Femur (tissue), 1 donor: ENCODE measurements at regions not wholly inside any gene's neighbourhood (a gene's known extent, or its start where the extent isn't known, plus 50 kb on each side); places are given as distances from the start of the nearest gene placed in this dataset.

Experiments
- DNase-seq: peaks from one replicate; pipeline ENCODE4 v3.0.0-alpha.2; 2017

DNA sequence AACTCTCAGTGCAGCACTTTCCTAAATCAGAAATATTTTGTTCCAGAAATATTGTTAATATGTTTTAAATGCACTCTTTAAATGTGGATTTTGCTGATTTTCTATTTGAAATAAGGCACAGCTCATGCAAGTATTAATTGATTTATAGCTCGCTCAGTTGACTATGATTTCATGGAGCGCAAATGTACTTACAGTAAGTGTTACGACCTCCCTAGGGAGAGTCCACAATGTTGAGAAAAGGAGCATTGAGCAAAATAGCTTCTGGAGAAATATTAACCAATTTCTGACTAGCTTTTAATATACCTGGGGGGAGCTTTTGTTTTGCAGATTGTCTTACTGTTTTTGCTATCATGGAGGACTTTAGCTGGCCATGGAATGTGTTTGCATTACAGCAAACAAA lies 1687.5 kb downstream of the STIM2 start:
- no peak for DNase-seq

DNA sequence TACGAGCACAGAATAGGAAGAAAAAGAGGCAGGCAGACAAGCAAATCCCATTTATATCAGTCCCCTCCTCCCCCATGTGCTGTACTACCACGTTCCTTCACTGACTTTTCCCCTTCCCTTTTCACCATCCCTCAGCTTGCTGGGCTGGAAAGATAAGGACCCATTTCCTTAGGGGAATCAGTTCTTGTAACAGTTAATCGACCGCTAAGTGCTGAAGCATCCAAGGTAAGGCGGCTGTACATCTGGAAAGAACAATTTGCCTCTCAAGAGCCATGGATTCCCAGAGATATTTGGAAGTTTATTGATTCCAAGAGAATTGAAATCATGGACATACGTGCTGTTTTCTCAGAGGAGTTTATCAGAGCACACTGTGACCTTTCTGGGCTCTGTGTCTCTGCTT lies 1688.0 kb downstream of the STIM2 start:
- DNase-seq: no peak

DNA sequence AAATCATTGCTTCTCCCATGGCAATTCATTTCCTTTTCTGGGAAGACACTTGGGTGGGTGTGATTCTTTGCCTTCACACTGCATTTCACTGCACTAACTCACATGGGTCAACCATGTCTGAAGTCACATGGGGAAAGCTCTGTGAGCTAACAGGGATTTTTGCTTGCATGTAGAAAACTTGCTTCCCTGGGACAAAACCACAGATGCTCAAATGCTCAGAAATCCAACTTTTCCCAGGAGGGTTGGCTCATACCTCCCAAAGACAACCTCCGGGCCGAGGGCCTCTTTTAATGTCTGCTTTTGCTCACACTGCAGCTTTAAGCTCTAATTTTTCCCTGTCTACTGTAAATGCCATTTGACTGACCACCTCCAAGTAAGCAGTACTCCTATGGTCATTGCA lies 1695.2 kb downstream of the STIM2 start:
- no peak for DNase-seq

DNA sequence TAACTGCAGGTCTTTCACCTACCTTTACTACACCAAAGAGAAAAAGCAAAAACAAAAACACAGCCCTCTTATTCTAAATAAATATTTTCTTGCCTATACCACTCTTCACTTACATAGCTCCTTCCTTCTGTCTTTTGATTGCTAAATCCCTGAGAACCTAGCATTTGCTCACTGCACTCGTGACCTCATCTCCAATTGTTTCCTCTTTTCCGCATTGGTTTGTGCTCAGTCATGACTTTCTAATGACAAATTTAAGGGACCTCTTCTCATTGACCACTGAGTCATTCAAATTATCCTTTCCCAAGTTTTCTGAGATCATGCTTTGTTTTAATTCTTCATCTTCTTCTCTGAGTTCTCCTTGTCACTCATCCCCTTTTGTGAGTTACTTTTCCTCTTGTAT lies 1697.1 kb downstream of the STIM2 start:
- DNase-seq: no peak

DNA sequence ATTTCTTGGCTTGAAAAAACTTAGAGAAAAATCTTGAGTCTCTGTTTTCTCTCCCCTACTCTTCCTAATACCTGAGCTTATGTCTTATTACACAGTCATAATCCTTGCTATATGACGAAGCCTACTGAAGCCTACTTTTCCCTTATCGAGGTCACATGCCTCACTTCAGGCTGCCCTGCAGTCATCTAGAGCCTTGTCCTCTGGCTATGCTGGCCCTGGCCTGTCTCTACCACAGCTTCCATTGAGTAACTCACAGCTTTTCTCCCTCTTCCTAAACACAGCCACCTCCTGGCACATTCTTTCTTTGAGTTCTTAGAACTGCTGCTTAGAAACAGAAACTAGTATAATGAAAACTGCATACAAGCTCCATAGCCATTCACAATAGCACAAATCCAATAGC lies 1698.3 kb downstream of the STIM2 start:
- no peak for DNase-seq

DNA sequence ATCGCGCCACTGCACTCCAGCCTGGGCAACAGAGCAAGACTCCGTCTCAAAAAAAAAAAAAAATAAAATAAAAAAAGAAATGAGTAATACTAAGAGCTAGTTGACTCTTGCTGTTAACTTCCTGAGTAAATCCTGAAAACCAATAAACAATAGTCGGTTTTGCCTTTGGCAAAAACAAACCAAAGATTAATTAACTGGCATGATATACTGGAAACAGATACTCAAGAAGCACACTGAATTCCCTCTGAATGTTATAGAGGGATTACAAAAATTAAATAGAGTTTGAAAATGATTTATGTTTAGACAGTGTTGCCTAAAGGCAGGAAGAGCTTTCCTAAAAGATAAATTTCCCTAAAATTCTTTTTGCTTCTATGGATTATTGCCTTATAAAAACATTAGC lies 1702.3 kb downstream of the STIM2 start:
- DNase-seq: no peak

DNA sequence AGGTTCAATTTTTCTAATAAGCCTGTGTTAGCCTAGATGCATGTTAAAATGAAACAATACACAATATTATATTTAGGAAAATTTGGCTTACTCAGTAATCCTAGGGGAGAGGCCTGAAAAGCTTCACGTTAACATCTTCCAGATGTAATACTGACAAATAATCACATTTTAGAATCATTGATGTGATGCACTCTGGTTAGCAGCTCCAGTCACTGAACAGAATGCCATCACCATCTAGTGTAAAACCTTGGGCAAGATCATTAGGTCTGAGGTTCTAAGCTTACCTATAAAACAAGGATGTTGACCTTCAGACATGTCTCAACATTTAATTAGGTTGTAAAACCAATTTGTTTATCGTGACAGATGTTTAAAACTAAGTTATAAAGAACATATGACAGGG lies 1704.8 kb downstream of the STIM2 start:
- DNase-seq: no peak

DNA sequence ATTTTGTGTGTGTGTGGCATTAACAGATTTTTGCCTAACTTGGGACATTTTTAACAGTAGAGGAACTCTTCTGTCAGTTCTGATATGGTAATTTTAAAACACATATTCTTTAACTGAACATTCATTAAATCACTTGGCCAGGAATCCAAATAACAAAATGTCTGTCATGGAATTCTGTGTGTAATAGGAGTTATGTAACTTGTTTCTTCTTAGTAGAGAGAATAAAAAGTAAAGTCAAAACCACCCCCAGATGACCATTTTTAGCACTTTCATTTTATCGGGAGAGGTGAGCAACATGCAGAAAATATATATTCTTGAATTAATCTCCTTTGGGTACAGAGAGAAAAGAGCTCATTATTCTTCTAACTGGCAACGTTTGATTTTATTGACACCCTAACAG lies 1740.3 kb downstream of the STIM2 start:
- DNase-seq: no peak

DNA sequence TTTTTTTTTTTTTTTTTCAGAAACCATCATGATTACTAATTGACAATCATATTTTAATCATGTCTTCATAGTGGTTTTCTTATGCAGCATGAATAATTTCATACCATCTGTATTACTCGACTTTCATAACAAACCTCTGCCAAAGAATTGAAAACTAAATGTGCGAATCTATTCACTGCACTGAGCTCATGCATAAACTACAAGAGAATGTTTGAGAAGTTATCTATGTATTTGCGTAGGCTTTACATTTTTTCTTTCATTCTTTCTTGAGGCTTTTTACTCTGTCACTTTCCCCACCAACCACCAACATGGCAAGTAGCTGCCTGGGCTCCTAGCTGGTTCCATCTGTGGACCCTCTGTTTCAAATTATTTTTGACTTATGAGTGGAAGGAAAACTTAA lies 1761.0 kb downstream of the STIM2 start:
- DNase-seq: no peak

DNA sequence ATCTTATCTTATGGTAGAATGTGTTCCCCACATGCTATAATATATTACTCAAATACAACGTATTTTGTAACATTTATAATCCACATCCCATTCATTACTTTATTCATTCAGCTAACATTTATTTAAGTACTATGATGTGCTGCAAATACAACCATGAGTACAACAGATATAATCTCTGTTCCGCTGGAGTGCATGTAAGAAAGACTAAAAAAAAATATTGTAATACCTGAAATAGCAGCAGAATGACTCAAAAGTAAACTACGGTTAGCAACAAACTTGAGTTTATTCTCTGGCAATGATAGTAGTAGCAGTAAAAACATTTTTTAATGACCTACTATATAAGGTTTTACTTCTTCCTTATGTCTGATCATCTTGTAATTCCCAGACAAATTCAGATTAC lies 1776.3 kb downstream of the STIM2 start:
- no peak for DNase-seq

DNA sequence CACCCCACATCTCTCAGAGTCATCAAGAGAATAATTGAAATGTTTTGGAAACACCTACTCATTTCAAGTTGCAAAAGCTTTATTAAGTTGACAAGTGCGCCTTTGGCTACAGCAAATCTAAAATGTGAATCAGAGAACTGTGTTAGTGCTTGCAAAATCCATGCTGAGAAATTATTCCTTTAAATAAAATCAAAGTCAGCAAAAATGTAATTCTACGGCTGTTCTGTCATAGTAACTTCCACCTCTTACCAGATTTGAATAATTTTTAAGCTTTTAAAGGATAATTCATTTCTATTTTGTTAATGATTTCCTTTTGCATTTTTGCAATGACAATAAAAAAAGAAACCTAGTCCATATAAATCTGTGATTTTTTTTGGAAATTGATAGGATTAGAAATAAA lies 1779.1 kb downstream of the STIM2 start:
- DNase-seq: no peak

DNA sequence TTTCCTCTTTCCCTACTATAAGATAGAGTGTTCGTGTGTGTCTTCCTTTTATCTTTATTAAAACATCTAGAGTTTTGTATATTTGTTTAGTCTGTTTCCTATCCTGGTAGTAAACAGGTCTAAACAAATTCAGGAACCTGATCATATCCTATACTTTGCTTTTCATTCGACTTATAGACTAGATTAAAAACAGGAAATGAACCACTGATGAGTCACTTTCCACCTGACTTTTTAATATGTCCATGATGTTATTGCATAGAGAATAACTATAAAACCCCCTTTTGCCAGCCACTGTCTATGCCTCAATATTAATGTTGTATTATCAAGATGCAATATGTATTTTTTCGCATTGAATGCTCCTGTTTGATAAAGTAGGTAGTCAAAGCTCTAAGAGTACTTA lies 1794.0 kb downstream of the STIM2 start:
- DNase-seq: no peak

DNA sequence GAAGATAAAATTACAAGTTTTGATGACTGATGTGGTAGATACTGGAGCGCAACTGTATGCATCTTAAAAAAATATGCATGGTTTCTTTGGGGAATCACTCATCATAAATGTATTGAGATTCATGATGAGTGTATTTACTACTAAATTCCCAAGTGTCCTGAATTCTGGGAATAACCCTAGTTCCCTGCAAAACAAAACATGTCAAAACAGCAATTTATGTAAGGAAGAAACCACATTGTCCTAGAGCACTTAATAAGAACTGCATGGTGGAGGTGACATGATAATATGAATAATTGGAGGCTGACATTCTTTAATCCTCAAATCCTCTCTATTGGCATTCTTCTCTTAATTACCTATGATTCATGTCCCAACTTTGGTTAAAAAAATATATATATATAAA lies 1804.7 kb downstream of the STIM2 start:
- no peak for DNase-seq

DNA sequence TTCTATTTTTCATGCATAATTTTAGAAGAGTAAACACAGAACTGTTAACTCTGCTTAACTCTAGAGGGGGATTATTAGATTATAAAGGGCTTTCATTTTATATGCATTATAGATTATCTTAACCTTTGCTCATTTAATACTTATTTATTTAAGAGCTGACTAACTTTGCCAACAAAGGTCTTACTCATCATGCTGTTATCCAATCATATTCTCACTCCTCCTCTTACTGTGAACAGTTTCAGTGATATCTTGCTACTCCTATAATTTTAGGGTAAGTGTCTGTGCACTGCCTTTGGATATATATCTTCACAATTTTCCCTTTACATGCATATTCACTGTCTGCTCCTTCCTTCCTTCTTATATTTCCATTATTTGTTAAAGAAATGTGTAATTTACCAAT lies 1814.9 kb downstream of the STIM2 start:
- DNase-seq: no peak

DNA sequence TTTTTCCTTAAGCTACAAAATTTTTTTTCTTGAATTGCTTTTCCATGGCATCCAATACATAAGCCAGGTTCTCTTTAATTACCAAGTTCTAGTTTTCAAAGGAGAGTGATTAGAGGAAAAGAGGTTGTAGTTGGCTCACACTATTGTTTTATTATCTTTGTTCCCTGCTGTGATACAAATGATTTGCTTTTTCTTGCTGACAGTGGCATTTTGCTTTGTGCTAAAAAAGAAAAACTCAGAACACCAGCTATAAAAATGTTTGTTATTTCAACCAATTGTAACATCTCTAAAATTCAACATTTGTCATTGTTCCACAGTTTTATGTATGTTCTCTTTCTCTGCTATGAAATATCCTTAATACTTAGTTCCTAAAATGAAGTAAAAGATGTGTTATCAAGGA lies 1817.2 kb downstream of the STIM2 start:
- no peak for DNase-seq

DNA sequence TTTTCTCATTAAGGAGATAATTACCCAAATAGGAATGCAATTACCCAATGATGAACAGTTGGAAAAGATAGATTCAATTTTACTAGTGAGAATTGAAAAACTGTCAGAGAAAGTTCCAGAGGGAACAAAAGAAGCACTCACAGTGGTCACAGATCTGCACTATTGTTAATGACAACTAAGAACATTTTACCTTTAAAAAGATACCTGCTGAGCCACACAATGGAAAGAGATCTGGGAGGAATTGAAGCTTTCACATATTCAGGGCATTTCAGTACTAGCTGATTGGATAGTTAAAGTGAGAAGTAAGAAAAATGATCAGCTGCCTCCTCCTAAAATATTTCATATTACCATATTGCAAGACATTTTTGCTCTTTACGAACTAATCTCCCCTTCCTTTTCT lies 1822.2 kb downstream of the STIM2 start:
- DNase-seq: no peak

DNA sequence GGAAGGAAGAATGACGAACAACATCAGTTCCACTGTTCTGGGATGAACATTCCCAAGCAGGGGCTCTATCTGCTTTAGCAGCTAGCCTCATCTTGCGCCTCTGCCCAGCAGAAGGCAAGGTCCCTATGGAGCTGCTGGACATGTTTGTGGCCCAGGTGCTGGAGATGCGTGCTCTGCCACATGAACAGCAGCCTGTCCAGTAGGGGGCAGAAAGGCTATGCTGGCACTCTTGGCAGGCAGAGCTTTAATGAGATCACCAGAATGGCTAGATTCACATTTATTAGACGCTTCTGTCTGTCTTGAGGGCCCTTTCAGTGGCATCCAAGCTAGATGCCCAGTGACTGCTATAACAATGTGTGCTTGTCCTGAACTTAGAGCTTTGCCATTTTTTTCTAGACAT lies 1826.0 kb downstream of the STIM2 start:
- DNase-seq: no peak

DNA sequence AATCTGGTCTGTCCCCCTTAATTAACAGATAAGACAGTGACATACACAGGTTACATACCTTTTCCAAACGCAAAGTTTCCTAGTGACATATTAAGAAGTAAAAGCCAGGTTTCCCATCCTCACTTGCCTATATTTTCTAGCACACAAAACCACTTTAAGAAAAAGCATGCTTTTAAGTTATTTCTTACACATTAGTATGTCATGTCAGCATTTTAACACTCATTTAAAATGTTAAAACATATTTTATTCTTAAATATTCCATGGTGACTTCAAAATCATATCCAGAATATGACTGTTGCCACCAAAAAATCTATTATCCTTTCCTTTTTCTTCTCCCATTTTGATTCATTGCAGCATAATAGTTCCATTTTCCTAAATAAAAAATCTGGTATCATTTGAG lies 1830.2 kb downstream of the STIM2 start:
- no peak for DNase-seq

DNA sequence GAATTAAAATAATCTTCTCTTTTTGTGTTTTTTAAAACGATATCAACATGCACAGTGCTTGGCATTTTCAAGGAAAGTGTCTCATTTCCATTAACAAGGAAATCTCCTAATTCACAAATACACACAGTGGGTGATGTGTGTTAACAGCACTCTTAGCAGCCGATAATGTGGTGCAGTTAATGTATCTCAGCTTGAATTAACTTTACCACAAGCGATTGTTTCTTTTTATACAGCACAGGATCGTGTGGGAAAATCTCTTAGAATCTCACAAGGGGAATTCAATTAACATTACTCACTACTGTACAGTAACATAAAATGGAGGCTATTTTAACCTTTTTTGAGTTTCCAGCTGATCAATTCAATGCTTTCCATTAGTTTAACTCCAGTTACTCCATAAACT lies 1841.9 kb downstream of the STIM2 start:
- DNase-seq: no peak

DNA sequence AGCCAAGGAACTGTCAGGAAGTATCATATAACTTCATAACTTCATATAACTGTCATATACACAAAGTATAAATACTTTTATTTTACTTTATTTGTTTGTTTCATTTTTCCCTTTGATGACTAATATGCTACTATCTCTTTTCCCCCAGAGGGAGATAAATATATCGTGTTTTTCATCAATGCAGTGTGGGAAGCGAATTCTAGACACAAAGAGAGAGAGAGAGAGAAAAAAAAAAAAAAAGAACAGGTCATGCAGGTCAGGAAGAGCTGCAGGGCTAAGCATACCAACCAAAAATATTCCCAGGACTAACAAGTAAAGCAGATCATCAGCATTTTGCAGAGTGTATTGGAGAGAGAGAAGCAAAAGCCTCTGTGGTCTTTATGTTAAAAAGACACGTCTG lies 1849.2 kb downstream of the STIM2 start:
- no peak for DNase-seq

DNA sequence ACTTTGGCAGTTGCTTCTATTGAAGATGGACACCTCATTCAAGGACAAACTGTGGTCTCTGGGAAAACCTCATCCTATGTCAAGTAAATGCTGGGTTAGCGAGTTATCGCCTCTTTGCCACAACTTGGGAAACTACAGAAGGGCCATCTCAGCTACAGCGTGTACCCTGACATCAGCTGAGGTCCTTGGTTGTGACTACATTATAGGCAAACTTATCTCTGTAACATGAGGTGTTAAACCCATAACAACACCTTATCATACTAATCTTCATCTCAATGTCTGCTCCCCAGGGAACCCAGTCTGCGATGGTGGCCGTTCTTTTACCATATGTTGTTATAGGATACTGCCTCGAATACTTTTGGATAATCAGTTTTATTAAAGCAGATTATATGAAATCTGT lies 1862.7 kb downstream of the STIM2 start:
- no peak for DNase-seq

DNA sequence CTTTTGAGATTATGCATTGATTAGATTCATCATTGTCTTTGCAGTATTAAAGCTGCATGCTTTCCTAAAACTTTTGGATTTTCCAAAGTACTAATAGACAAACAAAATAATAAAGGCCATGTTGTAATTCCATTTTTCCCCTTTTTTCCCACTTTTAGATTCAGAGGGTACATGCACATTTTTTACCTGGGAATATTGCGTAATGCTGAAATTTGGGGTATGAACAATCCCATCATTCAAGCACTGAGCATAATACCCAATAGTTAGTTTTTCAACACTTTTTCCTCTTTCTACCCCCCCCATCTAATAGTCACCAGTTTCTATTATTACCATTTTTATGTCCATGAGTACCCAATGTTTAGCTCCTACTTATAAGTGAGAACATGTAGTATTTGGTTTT lies 1863.6 kb downstream of the STIM2 start:
- no peak for DNase-seq

DNA sequence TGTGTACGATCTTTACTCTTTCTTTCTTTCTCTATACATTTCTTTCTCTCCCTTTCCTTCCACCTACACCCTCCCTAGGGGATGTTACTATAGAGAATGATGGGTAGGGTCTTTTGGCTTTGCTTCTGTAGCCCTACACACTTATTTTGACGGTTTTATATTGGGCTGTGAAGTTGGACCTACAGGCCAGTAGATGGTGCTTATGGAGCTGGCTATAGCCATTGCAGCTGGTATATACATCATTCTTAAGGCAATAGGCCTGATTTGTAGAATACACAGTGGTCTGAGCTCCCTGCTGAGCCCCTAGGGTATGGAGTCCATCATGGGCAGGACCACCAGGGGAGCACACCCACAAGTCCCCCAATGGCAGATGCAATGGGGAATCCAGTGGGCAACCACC lies 1869.7 kb downstream of the STIM2 start:
- DNase-seq: no peak

DNA sequence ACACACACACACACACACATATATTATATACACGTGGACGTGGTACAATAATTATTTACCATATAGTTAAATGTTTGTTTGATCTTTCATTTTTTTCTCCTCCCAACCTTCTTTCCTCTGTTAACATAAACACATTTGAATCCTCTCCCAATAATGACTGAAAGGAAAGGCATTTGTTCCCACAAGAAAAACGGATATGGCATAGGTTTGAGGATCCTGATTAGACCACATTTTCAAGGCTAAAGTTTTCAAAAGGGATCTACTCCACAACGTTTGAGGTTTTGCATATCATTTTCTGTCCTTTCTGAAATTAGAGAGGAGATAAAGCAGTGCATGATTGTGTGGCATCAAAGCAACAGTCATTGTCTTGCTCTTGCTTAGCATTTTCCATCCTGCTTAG lies 1883.4 kb downstream of the STIM2 start:
- no peak for DNase-seq

DNA sequence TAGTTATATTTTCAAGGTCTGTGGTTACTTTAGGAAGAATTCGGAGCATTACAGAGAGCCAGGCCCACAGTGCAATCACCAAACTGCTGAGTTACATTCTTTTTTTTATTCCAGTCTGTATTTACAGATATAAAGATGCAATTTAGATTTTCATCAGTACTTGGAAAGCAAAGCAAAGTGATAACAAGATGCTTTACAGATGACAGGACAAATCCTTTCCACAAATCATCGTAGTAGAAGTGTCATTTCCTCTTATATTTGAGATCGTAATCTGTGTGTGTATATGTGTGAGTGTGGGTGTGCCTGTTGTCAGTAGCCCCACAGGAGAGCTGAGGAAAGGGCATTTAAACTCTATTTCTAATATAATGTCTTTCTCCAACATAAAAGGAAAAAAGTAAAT lies 1893.7 kb downstream of the STIM2 start:
- DNase-seq: no peak

DNA sequence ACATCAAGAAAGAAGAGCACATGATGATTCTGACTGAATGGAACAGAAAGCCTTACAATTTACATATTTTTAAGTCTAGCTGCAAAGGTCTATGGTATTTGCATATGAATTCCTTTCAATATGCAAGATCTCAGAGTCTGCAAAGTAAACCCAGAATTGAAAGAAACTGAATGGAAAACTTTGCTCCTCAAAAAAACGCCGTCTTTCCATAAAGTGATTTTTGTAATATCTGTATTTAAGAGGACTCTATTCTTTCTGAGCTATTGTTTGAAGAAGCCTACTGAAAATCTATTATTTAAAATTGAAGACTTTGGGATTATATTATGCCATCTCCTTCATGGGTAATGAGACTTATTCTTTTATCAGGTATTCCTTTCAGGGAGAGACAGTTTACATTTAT lies 1894.4 kb downstream of the STIM2 start:
- no peak for DNase-seq

DNA sequence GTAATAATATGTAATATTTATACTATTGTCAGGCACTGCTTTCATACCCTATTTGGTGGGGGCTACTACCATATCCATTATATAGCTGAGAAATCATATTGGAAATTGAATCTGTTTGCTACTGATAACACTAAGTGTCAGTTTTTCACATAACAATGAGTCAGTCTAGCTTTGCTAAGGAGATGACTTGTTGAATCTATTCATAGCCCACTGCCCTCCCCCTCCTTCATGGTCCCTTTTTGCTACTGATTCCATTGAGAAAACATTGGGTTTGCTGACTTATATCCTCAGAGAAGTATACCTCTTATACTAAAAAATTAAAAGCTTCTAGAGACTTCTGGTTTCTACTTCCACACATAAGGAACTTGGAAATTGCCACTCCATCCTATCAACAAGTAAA lies 1898.4 kb downstream of the STIM2 start:
- DNase-seq: no peak
